Lower lobe of right lung (tissue), 2 donors: ENCODE measurements at regions not wholly inside any gene's neighbourhood (a gene's known extent, or its start where the extent isn't known, plus 50 kb on each side); places are given as distances from the start of the nearest gene placed in this dataset.
A peak's percentile ranks its signal among the peaks of the same experiment; 100 is the strongest.
"Not testable (repeated sequence)": the region's sequence is repeated elsewhere in the genome, so short reads cannot be mapped to it uniquely, and the experiment has no call there.

Source experiments
- ATAC-seq, 2 donors: fragments of 200-7000 bp; cut with Tn5 transposase; one replicate each; pipeline ENCODE4 v1.9.1; 2020 to 2022; ENCODE audit warnings: mild to moderate bottlenecking in 2 of 2, moderate library complexity in 2 of 2
- DNase-seq: peaks from one replicate; pipeline ENCODE4 v3.0.0-alpha.2; 2020
- H3K27ac ChIP-seq: fragments of 200-600 bp; one replicate; pipeline ENCODE4 v1.8.0; 2022
- H3K27me3 ChIP-seq: fragments of 200-600 bp; one replicate; pipeline ENCODE4 v1.8.0; 2022; ENCODE audit warnings: low read depth
- H3K36me3 ChIP-seq: fragments of 200-600 bp; one replicate; pipeline ENCODE4 v1.8.0; 2022; ENCODE audit warnings: mild to moderate bottlenecking
- H3K4me1 ChIP-seq: fragments of 200-600 bp; one replicate; pipeline ENCODE4 v1.8.0; 2022
- H3K4me3 ChIP-seq: fragments of 200-600 bp; one replicate; pipeline ENCODE4 v1.8.0; 2022; ENCODE audit warnings: mild to moderate bottlenecking
- H3K9me3 ChIP-seq: fragments of 200-600 bp; one replicate; pipeline ENCODE4 v1.8.0; 2022
- CTCF ChIP-seq: fragments of 200-600 bp; IDR thresholded peaks from one replicate; pipeline ENCODE4 v1.8.0; 2022; ENCODE audit warnings: antibody characterized with exemption, mild to moderate bottlenecking
- intact Hi-C: fragments of 100-400 bp; cut with DNase I; formaldehyde crosslinking; loops from one replicate; pipeline ENCODE4 v1.11.0; 2022
- donor health status: DM: no; HTN: yes; CAD: no; lungs with severe emphysema.

GRCh38 chr5:25295067-25295466, 650.3 kb upstream of the CDH10 start:
- Histone ChIP-seq H3K27me3 (no peaks in the 10 kb centered on the region), H3K4me3 (no peak overlapping the region), H3K27ac (no peak overlapping the region), H3K9me3 (no peaks in the 10 kb centered on the region), H3K36me3 (no peaks in the 10 kb centered on the region), H3K4me1 (no peaks in the 10 kb centered on the region)
- intact Hi-C loops, result no loop called here
- ATAC-seq (no peak), DNase-seq (no peak)
- TF ChIP-seq CTCF, result no peak

- ATAC-seq, intact Hi-C loops: not testable (repeated sequence)
Measured at GRCh38 chr5:25289766-25290165, 645.0 kb upstream of the CDH10 start.

GRCh38 chr5:25286319-25286718, 641.5 kb upstream of the CDH10 start:
- no peak overlapping the region for H3K27ac ChIP-seq
- no peak for TF ChIP-seq CTCF
- DNase-seq (no peak), ATAC-seq (no peak)
- no peaks in the 10 kb centered on the region for H3K27me3 ChIP-seq
- intact Hi-C loops, result no loop called here
- no peaks in the 10 kb centered on the region for H3K36me3 ChIP-seq
- H3K4me1 ChIP-seq, result no peaks in the 10 kb centered on the region
- no peaks in the 10 kb centered on the region for H3K9me3 ChIP-seq
- no peak overlapping the region for H3K4me3 ChIP-seq

More at GRCh38 chr5:25289766-25290165, 645.0 kb upstream of the CDH10 start:
- not testable (repeated sequence) for H3K27ac ChIP-seq, DNase-seq, H3K4me3 ChIP-seq, H3K4me1 ChIP-seq, H3K27me3 ChIP-seq, H3K9me3 ChIP-seq, H3K36me3 ChIP-seq

GRCh38 chr5:25285136-25285535, 640.4 kb upstream of the CDH10 start:
- Histone ChIP-seq H3K36me3 (no peaks in the 10 kb centered on the region), H3K9me3 (no peaks in the 10 kb centered on the region), H3K4me1 (no peaks in the 10 kb centered on the region), H3K4me3 (no peak overlapping the region), H3K27me3 (no peaks in the 10 kb centered on the region), H3K27ac (no peak overlapping the region)
- DNase-seq, result no peak
- peak in 1 of 2 donors; percentile 46 for ATAC-seq
- intact Hi-C loops, result no loop called here
- no peak for TF ChIP-seq CTCF

GRCh38 chr5:25263507-25263906, 618.7 kb upstream of the CDH10 start:
- intact Hi-C loops, DNase-seq: not testable (repeated sequence)

DNA sequence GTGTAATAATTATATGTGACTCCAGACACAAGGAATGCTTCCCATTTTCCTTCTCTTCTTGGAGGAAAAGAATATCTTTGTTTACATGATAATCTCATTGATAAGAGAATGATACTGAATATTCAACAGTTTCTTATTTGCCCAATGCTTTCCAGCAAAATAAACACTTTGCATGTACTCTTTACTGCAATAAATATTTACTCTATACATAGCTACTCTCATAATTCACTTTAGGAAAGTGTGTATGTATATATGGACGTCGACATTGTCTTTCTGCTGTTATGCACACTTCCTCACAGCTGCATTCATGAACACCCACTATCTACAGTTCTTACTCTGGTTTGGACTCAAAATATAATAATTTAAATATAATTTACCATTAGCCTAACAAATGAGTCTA, 617.4 kb upstream of the CDH10 start:
- no peak overlapping the region for H3K4me3 ChIP-seq
- no peak for ATAC-seq
- no peaks in the 10 kb centered on the region for H3K4me1 ChIP-seq
- no peaks in the 10 kb centered on the region for H3K36me3 ChIP-seq
- H3K27ac ChIP-seq, result no peak overlapping the region
- H3K27me3 ChIP-seq, result no peaks in the 10 kb centered on the region
- H3K9me3 ChIP-seq, result no peaks in the 10 kb centered on the region
- DNase-seq, result no peak
- no peak for TF ChIP-seq CTCF
- intact Hi-C loops, result no loop called here

More at GRCh38 chr5:25263507-25263906, 618.7 kb upstream of the CDH10 start:
- not testable (repeated sequence) for H3K4me3 ChIP-seq, H3K9me3 ChIP-seq, H3K36me3 ChIP-seq, ATAC-seq, H3K4me1 ChIP-seq, H3K27ac ChIP-seq, H3K27me3 ChIP-seq

DNA sequence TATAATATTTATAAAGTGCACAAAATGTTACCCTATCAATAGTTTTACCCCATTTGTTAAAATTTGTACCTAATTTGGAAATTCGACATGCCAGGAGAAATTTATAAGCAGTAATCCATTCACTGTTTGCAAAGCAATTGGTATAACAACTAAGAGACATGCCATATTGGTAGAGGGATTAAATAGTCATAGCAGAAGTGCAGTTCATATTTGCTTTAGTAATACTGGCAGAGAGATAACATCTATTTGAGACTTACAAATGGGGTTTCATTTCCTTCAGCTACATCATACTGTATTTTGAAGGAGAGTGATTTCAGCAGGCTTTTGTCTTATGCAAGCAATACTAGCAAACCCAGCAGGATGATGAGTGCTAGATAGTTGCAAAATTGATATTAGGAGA, 610.4 kb upstream of the CDH10 start:
- Histone ChIP-seq H3K4me1 (no peaks in the 10 kb centered on the region), H3K27me3 (no peaks in the 10 kb centered on the region), H3K9me3 (no peaks in the 10 kb centered on the region), H3K36me3 (no peaks in the 10 kb centered on the region), H3K4me3 (no peak overlapping the region), H3K27ac (no peak overlapping the region)
- DNase-seq (no peak), ATAC-seq (no peak)
- intact Hi-C loops, result no loop called here
- TF ChIP-seq CTCF, result no peak
